PC-3 (cell line): ENCODE measurements at regions not wholly inside any gene's neighbourhood (a gene's known extent, or its start where the extent isn't known, plus 50 kb on each side); places are given as distances from the start of the nearest gene placed in this dataset.
A peak's percentile ranks its signal among the peaks of the same experiment; 100 is the strongest.
"Not testable (repeated sequence)": the region's sequence is repeated elsewhere in the genome, so short reads cannot be mapped to it uniquely, and the experiment has no call there.

ENCODE experiments used
- ATAC-seq: fragments of 200-7000 bp; cut with Tn5 transposase; 2 replicates; pipeline ENCODE4 v1.9.1; 2020; ENCODE audit warnings: mild to moderate bottlenecking, moderate library complexity
- BruUV-seq: library from RNA; stranded (reverse); fragments of 400-500 nt; replicated peaks from 2 replicates; lab custom pipeline; 2021; lab: Mats Ljungman, UMichigan
- CTCF ChIA-PET: fragments of 300-600 bp; sonication (Branson Sonifier 250); formaldehyde crosslinking; loops from one replicate; lab custom pipeline; 2022; ENCODE audit warnings: antibody characterized with exemption; lab: Charles Lee
- POLR2A ChIA-PET: fragments of 300-600 bp; sonication (Branson Sonifier 250); formaldehyde crosslinking; loops from one replicate; lab custom pipeline; 2022; ENCODE audit warnings: antibody characterized with exemption; ENCODE audit not compliant: unreplicated experiment; lab: Charles Lee
- DNase-seq: peaks from one replicate; pipeline ENCODE4 v3.0.0-alpha.2; 2015
- H2AFZ ChIP-seq: fragments of 300-600 bp; sonication (generic); 2 replicates; pipeline ENCODE4 v1.6.0; 2016; ENCODE audit warnings: antibody characterized with exemption, low read length
- H3F3A ChIP-seq: fragments of 300-600 bp; sonication (generic); one replicate; pipeline ENCODE4 v1.6.0; 2017; ENCODE audit warnings: antibody characterized with exemption, low read length, control low read depth, mild to moderate bottlenecking; ENCODE audit not compliant: unreplicated experiment
- H3K27ac ChIP-seq: fragments of 300-600 bp; sonication (generic); 2 replicates; pipeline ENCODE4 v1.5.1; 2016; ENCODE audit warnings: mild to moderate bottlenecking, low read length
- H3K27me3 ChIP-seq: fragments of 300-600 bp; sonication (generic); 2 replicates; pipeline ENCODE4 v1.6.1; 2016; ENCODE audit warnings: low read length, mixed read lengths
- H3K36me3 ChIP-seq: fragments of 300-600 bp; sonication (generic); 2 replicates; pipeline ENCODE4 v1.6.1; 2016; ENCODE audit warnings: low read depth, mixed run types, low read length, mixed read lengths
- H3K4me1 ChIP-seq: fragments of 300-600 bp; sonication (generic); 2 replicates; pipeline ENCODE4 v1.5.1; 2016; ENCODE audit warnings: low read length; ENCODE audit not compliant: insufficient read depth
- H3K4me2 ChIP-seq: fragments of 300-600 bp; sonication (generic); 2 replicates; pipeline ENCODE4 v1.6.0; 2016; ENCODE audit warnings: low read length
- H3K4me3 ChIP-seq: fragments of 300-600 bp; sonication (generic); 2 replicates; pipeline ENCODE4 v1.5.1; 2016; ENCODE audit warnings: mild to moderate bottlenecking, low read length, mixed read lengths
- H3K79me2 ChIP-seq: fragments of 300-600 bp; sonication (generic); 2 replicates; pipeline ENCODE4 v1.6.1; 2017; ENCODE audit warnings: low read length, mixed read lengths
- H3K9ac ChIP-seq: fragments of 300-600 bp; sonication (generic); 2 replicates; pipeline ENCODE4 v1.6.0; 2016; ENCODE audit warnings: mild to moderate bottlenecking, low read length
- H3K9me2 ChIP-seq: fragments of 300-600 bp; sonication (generic); replicated peaks from 2 replicates; pipeline ENCODE4 v1.6.1; 2016; ENCODE audit warnings: mixed run types, low read length, mixed read lengths
- H3K9me3 ChIP-seq: fragments of 300-600 bp; sonication (generic); 2 replicates; pipeline ENCODE4 v1.6.1; 2016; ENCODE audit warnings: low read length, mixed read lengths
- H4K20me1 ChIP-seq: fragments of 300-600 bp; sonication (generic); 2 replicates; pipeline ENCODE4 v1.6.1; 2016; ENCODE audit warnings: low read length, mixed read lengths
- EZH2 ChIP-seq: fragments of 300-600 bp; sonication (generic); IDR thresholded peaks from one replicate; pipeline ENCODE4 v1.6.1; 2017; ENCODE audit warnings: antibody characterized with exemption, mild to moderate bottlenecking, low read length; ENCODE audit not compliant: unreplicated experiment
- EZH2phosphoT487 ChIP-seq: fragments of 300-600 bp; sonication (generic); IDR thresholded peaks from 2 replicates; pipeline ENCODE4 v1.6.1; 2018; ENCODE audit warnings: mild to moderate bottlenecking, antibody characterized with exemption, low read length, borderline replicate concordance
- intact Hi-C: fragments of 100-400 bp; cut with micrococcal nuclease; formaldehyde crosslinking; loops from 2 replicates; pipeline ENCODE4 v1.9.0; 2023
- TF ChIP-seq, protein P1 (sequence below): fragments of 300-600 bp; sonication (generic); conservative IDR thresholded peaks from 2 replicates; pipeline ENCODE4 v1.5.1; 2017; ENCODE audit warnings: antibody characterized with exemption, low read depth, mild to moderate bottlenecking, low read length

DNA sequence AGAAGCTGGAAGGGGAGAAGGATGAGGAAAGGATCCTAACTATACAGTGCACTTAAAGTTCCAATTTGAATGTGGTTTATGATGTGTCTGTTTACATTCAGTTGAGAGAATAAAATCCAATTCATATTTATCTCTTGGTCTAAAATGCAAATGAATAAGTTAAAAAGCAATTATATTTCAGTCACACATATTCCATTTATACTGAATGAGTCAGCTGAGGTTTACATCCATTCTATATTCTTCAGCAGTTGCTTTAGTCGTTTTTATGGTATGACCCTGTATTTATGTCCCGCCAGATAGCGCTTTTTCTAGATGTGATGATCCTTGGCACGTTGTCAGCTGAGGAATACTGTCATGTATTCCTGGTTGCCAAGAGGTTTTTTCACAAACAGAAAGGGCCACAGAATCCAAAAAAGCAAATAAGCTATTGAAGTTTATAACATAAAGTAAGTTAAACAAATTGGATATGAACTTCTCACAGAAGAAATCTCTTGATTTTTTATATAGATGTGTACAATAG, 866.2 kb downstream of the NCAM2 start:
- no peaks in the 10 kb centered on the region for H3K4me1 ChIP-seq
- no peaks in the 10 kb centered on the region for H4K20me1 ChIP-seq
- POLR2A ChIA-PET, result no interaction called here
- no peak overlapping the region for H3K4me2 ChIP-seq
- no peak overlapping the region for H3K27ac ChIP-seq
- H3K36me3 ChIP-seq, result no peaks in the 10 kb centered on the region
- no peak overlapping the region for H2AFZ ChIP-seq
- H3K27me3 ChIP-seq, result no peaks in the 10 kb centered on the region
- H3K9me2 ChIP-seq, result no peaks in the 10 kb centered on the region
- DNase-seq (no peak), ATAC-seq (no peak)
- intact Hi-C loops, result no loop called here
- CTCF ChIA-PET, result no interaction called here
- no peak overlapping the region for H3K9ac ChIP-seq
- no TSS peak for BruUV-seq
- no peaks in the 10 kb centered on the region for H3K79me2 ChIP-seq
- no peaks in the 10 kb centered on the region for H3F3A ChIP-seq
- H3K4me3 ChIP-seq, result no peak overlapping the region
- TF ChIP-seq EZH2phosphoT487 (no peak), EZH2 (no peak)
- TF ChIP-seq, protein P1, sequence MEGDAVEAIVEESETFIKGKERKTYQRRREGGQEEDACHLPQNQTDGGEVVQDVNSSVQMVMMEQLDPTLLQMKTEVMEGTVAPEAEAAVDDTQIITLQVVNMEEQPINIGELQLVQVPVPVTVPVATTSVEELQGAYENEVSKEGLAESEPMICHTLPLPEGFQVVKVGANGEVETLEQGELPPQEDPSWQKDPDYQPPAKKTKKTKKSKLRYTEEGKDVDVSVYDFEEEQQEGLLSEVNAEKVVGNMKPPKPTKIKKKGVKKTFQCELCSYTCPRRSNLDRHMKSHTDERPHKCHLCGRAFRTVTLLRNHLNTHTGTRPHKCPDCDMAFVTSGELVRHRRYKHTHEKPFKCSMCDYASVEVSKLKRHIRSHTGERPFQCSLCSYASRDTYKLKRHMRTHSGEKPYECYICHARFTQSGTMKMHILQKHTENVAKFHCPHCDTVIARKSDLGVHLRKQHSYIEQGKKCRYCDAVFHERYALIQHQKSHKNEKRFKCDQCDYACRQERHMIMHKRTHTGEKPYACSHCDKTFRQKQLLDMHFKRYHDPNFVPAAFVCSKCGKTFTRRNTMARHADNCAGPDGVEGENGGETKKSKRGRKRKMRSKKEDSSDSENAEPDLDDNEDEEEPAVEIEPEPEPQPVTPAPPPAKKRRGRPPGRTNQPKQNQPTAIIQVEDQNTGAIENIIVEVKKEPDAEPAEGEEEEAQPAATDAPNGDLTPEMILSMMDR, result no peak
- H3K9me3 ChIP-seq, result no peaks in the 10 kb centered on the region; the same call in 1 of the 2 replicates

DNA sequence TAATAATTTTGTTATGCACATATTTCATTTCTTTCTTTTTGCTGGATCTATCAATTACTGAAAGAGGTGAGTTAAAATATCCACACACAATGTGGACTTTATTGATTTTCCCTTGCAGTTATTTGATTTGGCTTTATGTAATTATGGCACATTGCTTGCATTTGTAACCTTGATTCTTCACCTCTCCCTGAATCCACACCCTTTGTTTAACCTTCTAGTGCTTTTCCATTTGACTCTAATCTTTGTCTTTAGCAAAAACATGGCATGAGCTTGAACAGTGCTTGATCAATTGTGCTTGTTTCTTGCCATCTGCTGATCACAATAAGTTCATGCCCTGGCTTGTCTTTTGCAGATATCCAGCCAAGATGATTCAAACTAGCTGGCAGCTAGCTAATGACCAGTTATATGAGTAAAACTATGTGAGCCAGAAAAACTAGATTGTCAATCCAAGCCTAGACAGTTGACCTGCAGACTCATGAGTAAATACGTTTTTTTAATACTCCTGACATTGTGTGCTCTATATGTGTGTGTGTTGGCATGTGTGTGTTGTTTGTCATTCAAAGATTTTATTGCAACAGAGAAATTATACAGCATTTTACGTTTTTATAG, 899.2 kb downstream of the NCAM2 start:
- no peak overlapping the region for H3K9ac ChIP-seq
- H3K36me3 ChIP-seq, result no peaks in the 10 kb centered on the region
- CTCF ChIA-PET, result no interaction called here
- H3K27me3 ChIP-seq, result no peaks in the 10 kb centered on the region
- 0 out of 2 replicates have a peak, but pooled peaks cover 4% of the 10 kb centered on the region for H3K4me1 ChIP-seq
- ATAC-seq (peak; percentile 89), DNase-seq (peak; percentile 73)
- BruUV-seq, result no TSS peak
- no peaks in the 10 kb centered on the region for H3K9me2 ChIP-seq
- POLR2A ChIA-PET, result no interaction called here
- no peak overlapping the region for H3K4me2 ChIP-seq
- H3K79me2 ChIP-seq, result no peaks in the 10 kb centered on the region
- no peaks in the 10 kb centered on the region for H4K20me1 ChIP-seq
- H3F3A ChIP-seq, result no peaks in the 10 kb centered on the region
- H3K27ac ChIP-seq, result no peak overlapping the region
- no peak overlapping the region for H2AFZ ChIP-seq
- intact Hi-C loops, result loop anchor here (1.0 kb wide), 1 partner anchor 46 kb away; no protein-coding TSS in a partner anchor
- 0 out of 2 replicates have a peak, but pooled peaks cover 10% of the 10 kb centered on the region for H3K9me3 ChIP-seq
- TF ChIP-seq EZH2 (no peak), EZH2phosphoT487 (no peak)
- TF ChIP-seq, protein P1, result no peak
- H3K4me3 ChIP-seq, result no peak overlapping the region

DNA sequence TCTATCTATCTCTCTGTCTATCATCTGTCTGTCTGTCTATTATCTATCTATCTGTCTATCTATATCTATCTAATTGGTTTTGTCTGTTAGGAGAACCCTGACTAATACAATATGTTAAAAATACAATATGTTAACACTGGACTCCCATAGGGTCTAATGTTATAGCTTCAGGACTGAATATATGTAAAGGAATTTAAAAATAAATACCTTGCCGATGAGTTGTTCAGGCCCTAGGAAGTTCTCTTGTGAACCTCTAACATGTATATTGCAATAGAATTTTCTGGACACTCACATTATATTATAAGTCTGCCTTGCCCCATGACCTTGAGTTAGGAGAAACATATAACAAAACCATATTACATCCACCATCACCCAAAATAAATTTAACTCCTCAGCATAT, 900.6 kb downstream of the NCAM2 start:
- ATAC-seq (no peak), DNase-seq (no peak)
- TF ChIP-seq, protein P1, result no peak
- no peak for TF ChIP-seq EZH2phosphoT487
- no peak for TF ChIP-seq EZH2
- Histone ChIP-seq H2AFZ (no peak overlapping the region), H3K9me2 (no peaks in the 10 kb centered on the region), H3F3A (no peaks in the 10 kb centered on the region), H3K9me3 (no peaks in the 10 kb centered on the region), H3K36me3 (no peaks in the 10 kb centered on the region), H3K4me2 (no peak overlapping the region), H3K9ac (no peak overlapping the region), H3K27me3 (no peaks in the 10 kb centered on the region), H3K4me1 (0 out of 2 replicates have a peak, but pooled peaks cover 4% of the 10 kb centered on the region), H4K20me1 (no peaks in the 10 kb centered on the region), H3K79me2 (no peaks in the 10 kb centered on the region), H3K4me3 (no peak overlapping the region), H3K27ac (no peak overlapping the region)
- ChIA-PET CTCF (no interaction called here), POLR2A (no interaction called here)
- intact Hi-C loops, result no loop called here
- BruUV-seq, result no TSS peak

DNA sequence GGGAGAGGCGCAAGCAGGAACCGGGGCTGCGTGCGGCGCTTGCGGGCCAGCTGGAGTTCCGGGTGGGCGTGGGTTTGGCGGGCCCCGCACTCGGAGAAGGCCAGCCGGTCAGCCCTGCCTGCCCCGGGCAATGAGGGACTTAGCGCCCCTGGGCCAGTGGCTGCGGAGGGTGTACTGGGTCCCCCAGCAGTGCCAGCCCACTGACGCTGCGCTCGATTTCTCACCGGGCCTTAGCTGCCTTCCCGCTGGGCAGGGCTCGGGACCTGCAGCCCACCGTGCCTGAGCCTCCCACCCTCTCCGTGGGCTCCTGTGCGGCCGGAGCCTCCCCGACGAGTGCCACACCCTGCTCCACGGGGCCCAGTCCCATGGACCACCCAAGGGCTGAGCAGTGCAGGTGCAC, 904.2 kb downstream of the NCAM2 start:
- H3K4me3 ChIP-seq, H3F3A ChIP-seq, intact Hi-C loops, ATAC-seq, H3K9me3 ChIP-seq, DNase-seq, BruUV-seq, H3K9me2 ChIP-seq, H3K4me1 ChIP-seq, H4K20me1 ChIP-seq, H3K79me2 ChIP-seq, H3K27me3 ChIP-seq, H3K9ac ChIP-seq, H3K36me3 ChIP-seq, H2AFZ ChIP-seq, H3K27ac ChIP-seq, CTCF ChIA-PET, POLR2A ChIA-PET, H3K4me2 ChIP-seq: not testable (repeated sequence)
